ENCODE measurements at regions not wholly inside any gene's neighbourhood (a gene's known extent, or its start where the extent isn't known, plus 50 kb on each side); places are given as distances from the start of the nearest gene placed in this dataset.

DNA sequence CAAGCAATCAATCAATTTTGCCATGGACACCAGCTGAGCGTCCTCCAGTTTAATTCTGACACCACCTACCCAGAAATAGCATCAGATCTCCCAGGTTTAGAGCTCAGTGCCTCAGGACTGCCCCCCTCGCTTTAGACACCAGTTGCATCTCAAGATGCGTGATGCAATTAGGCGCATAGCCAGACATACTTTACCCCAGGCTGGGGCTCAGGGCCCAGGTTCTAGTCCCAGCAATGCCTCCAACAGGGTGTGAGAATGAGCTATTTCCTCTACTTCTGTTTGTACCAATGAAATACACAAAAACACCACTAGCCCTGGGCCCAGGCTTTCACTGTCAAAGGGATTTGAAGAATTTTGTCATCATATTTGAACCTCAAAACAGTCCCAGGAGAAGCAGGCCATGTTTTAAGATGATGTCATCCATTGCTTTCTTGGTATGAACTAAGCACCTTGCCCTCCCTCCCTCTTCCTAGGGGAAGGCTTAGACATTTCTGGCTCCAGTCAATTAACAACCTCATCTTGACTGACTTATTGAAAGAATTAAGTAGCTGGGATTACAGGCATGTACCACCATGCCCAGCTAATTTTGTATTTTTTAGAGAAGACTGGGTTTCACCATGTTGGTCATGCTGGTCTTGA, 61.5 kb upstream of the INCENP start:
- TF ChIP-seq EZH2 (IDR thresholded peaks at IDR 0.05; ENCODE audit: insufficient read depth, poor library complexity, severe bottlenecking) (no peak), EZH2phosphoT487 (IDR thresholded peaks at IDR 0.05; ENCODE audit: insufficient read depth, low read depth) (no peak)
